Transverse colon (tissue), 4 donors: ENCODE measurements at regions not wholly inside any gene's neighbourhood (a gene's known extent, or its start where the extent isn't known, plus 50 kb on each side); places are given as distances from the start of the nearest gene placed in this dataset.

Experiments
- EP300 ChIP-seq: sonication (generic); formaldehyde crosslinking; IDR thresholded peaks from one replicate; pipeline ENCODE4 v1.6.1; 2017; ENCODE audit warnings: antibody characterized with exemption, low read depth
- POLR2A ChIP-seq: fragments of 450-650 bp; IDR thresholded peaks from one replicate; pipeline ENCODE4 v1.6.1; 2016; ENCODE audit warnings: antibody characterized with exemption, mild to moderate bottlenecking, moderate library complexity
- POLR2AphosphoS5 ChIP-seq, 3 donors: sonication (generic); formaldehyde crosslinking; IDR thresholded peaks; one replicate each; pipeline ENCODE4 v1.6.1; 2016; ENCODE audit warnings: antibody characterized with exemption in 3 of 3
- TF ChIP-seq, protein P1 (sequence below), 5 experiments: fragments of 200-600 bp in 3 of 5; fragments of 450-650 bp in 2 of 5; sonication (generic) in 3 of 5; IDR thresholded peaks; 1 replicate in 2 of 5; 2 replicates in 3 of 5; pipeline ENCODE4 v1.5.1; 2016 to 2017; ENCODE audit warnings: antibody characterized with exemption in 5 of 5, inconsistent platforms in 3 of 5, mild to moderate bottlenecking in 2 of 5, moderate library complexity in 1 of 5

DNA sequence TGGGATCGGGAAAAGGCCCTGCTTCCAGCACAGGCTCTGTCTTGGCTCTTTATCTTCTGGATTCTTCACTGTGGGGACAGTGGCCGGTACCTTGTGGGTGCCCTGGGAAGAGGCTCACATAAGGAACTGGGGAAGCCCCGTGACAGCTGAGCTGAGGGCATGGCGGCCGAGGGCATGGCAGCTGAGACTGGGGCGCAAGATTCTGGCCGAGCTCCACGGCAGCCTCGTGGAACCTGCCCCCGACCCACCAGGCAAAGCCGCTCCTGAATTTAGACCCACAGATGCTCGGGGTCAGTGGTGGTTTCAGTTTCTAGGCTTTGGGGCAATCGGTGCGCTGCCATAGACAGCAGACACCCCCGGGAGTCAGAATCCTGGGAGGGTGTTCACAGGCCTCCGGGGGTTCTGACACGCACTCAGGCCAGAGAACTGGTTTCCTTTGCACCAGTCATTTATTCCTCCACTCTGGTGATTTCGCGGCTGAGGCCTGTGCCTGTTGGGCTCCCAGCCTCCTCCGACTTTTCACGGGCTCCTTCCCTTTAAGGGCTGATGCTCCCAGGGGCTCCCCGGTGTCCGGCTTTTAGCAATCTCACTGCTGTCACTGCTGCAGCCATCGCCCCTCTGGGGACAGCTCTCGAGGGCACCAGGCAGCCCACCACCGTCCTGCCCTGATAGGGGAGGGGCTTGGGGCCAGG, 117.6 kb downstream of the TEX29 start:
- TF ChIP-seq POLR2A (no peak), EP300 (no peak), POLR2AphosphoS5 (IDR thresholded peaks at IDR 0.05) (no peak)
- TF ChIP-seq, protein P1, sequence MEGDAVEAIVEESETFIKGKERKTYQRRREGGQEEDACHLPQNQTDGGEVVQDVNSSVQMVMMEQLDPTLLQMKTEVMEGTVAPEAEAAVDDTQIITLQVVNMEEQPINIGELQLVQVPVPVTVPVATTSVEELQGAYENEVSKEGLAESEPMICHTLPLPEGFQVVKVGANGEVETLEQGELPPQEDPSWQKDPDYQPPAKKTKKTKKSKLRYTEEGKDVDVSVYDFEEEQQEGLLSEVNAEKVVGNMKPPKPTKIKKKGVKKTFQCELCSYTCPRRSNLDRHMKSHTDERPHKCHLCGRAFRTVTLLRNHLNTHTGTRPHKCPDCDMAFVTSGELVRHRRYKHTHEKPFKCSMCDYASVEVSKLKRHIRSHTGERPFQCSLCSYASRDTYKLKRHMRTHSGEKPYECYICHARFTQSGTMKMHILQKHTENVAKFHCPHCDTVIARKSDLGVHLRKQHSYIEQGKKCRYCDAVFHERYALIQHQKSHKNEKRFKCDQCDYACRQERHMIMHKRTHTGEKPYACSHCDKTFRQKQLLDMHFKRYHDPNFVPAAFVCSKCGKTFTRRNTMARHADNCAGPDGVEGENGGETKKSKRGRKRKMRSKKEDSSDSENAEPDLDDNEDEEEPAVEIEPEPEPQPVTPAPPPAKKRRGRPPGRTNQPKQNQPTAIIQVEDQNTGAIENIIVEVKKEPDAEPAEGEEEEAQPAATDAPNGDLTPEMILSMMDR (IDR thresholded peaks at IDR 0.05): no peak
